ENCODE measurements at regions not wholly inside any gene's neighbourhood (a gene's known extent, or its start where the extent isn't known, plus 50 kb on each side); places are given as distances from the start of the nearest gene placed in this dataset.

- TF ChIP-seq CTCF (IDR thresholded peaks at IDR 0.05) = no peak
- no peak for TF ChIP-seq POLR2A (IDR thresholded peaks at IDR 0.05)
These were observed 105.0 kb upstream of the WDR11 start for GRCh38 chr10:120746001-120746777.

All from tibial nerve (tissue), 3 donors.